Lower leg skin (tissue), 4 donors: ENCODE measurements at regions not wholly inside any gene's neighbourhood (a gene's known extent, or its start where the extent isn't known, plus 50 kb on each side); places are given as distances from the start of the nearest gene placed in this dataset.

ENCODE experiments used
- DNase-seq, 2 donors: peaks; one replicate each; pipeline ENCODE4 v3.0.0-alpha.2; 2019; ENCODE audit warnings: low spot score in 2 of 2
- H3K4me3 ChIP-seq: fragments of 200-600 bp; sonication (generic); 2 replicates; pipeline ENCODE4 v1.5.1; 2017; ENCODE audit warnings: mild to moderate bottlenecking, low read depth; ENCODE audit not compliant: poor library complexity, severe bottlenecking
- CTCF ChIP-seq, 3 donors: fragments of 450-650 bp; IDR thresholded peaks; one replicate each; pipeline ENCODE4 v1.5.1; 2016; ENCODE audit warnings: antibody characterized with exemption in 3 of 3, mild to moderate bottlenecking in 3 of 3, moderate library complexity in 2 of 3
- POLR2A ChIP-seq, 2 donors: fragments of 450-650 bp; IDR thresholded peaks; one replicate each; pipeline ENCODE4 v1.6.1; 2016 to 2017; ENCODE audit warnings: antibody characterized with exemption in 2 of 2, mild to moderate bottlenecking in 1 of 2, moderate library complexity in 1 of 2
- WGBS, 2 donors: methylation state at CpG; one replicate each; pipeline ENCODE4 v1.1.5; 2018; 5-methylcytosine and 5-hydroxymethylcytosine counted together
- intact Hi-C: fragments of 100-400 bp; cut with DNase I; formaldehyde crosslinking; loops from one replicate; pipeline ENCODE4 v1.15.0; 2023; ENCODE audit warnings: low total_unique reads

GRCh38 chr6:164294047-164294784 is 879.7 kb downstream of the QKI start:
- no peak for DNase-seq
- intact Hi-C loops, result no loop called here
- 67 to 77% methylated on average over 9 of the region's 9 CpGs for WGBS, 2 donors
- TF ChIP-seq POLR2A (IDR thresholded peaks at IDR 0.05) (no peak), CTCF (IDR thresholded peaks at IDR 0.05) (no peak)
- H3K4me3 ChIP-seq, result no peak overlapping the region

GRCh38 chr6:164291224-164291623 is 876.7 kb downstream of the QKI start:
- no peak overlapping the region for H3K4me3 ChIP-seq
- no peak for DNase-seq
- intact Hi-C loops, result no loop called here
- TF ChIP-seq CTCF (IDR thresholded peaks at IDR 0.05), result no peak

GRCh38 chr6:164290101-164290500 is 875.6 kb downstream of the QKI start:
- no peak overlapping the region for H3K4me3 ChIP-seq
- intact Hi-C loops, result no loop called here
- TF ChIP-seq POLR2A (IDR thresholded peaks at IDR 0.05), result no peak
- TF ChIP-seq CTCF (IDR thresholded peaks at IDR 0.05), result no peak
- DNase-seq, result no peak
- WGBS, 2 donors, result 92 to 95% methylated on average over 3 of the region's 3 CpGs

GRCh38 chr6:164286011-164286410 is 871.5 kb downstream of the QKI start:
- 58% methylated on average over 3 of the region's 3 CpGs for WGBS, 2 donors
- intact Hi-C loops, result no loop called here
- no peak for DNase-seq

GRCh38 chr6:164283574-164283973 is 869.1 kb downstream of the QKI start:
- no peak for DNase-seq
- WGBS, 2 donors, result 83 to 90% methylated on average over 5 of the region's 5 CpGs
- TF ChIP-seq CTCF (IDR thresholded peaks at IDR 0.05) (no peak), POLR2A (IDR thresholded peaks at IDR 0.05) (no peak)
- intact Hi-C loops, result no loop called here
- H3K4me3 ChIP-seq, result no peak overlapping the region

More at GRCh38 chr6:164286011-164286410, 871.5 kb downstream of the QKI start:
- H3K4me3 ChIP-seq, result no peak overlapping the region
- TF ChIP-seq POLR2A (IDR thresholded peaks at IDR 0.05), result no peak
- no peak for TF ChIP-seq CTCF (IDR thresholded peaks at IDR 0.05)

GRCh38 chr6:164276211-164276610 is 861.7 kb downstream of the QKI start:
- intact Hi-C loops, result no loop called here
- H3K4me3 ChIP-seq, result no peak overlapping the region
- DNase-seq, result no peak
- no peak for TF ChIP-seq POLR2A (IDR thresholded peaks at IDR 0.05)
- no peak for TF ChIP-seq CTCF (IDR thresholded peaks at IDR 0.05)
- 66 to 71% methylated on average over 1 of the region's 1 CpG for WGBS, 2 donors
